Stimulated activated CD4-positive, alpha-beta T cell treated with anti-CD3 and anti-CD28 coated beads, TNF-alpha, amount 100 ng/mL, for 24 hours (primary cell): ENCODE measurements at regions not wholly inside any gene's neighbourhood (a gene's known extent, or its start where the extent isn't known, plus 50 kb on each side); places are given as distances from the start of the nearest gene placed in this dataset.

Experiments used
- DNase-seq, 3 experiments: peaks; one replicate each; pipeline ENCODE4 v3.0.0-alpha.2; 2020; ENCODE audit warnings: low read depth in 3 of 3

DNA sequence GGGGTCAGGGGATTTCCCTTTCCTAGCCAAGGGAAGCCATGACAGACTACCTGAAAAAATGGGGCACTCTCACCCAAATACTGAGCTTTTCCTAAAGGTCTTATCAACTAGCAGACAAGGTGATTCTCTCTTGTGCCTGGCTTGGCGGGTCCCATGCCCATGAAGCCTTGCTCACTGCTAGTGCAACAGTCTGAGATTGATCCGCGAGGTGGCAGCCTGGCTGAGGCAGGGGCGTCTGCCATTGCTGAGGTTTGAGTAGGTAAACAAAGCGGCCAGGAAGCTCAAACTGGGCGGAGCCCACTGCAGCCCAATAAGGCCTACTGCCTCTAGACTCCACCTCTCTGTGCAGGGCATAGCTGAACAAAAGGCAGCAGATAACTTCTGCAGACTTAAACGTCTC is 152.6 kb upstream of the PMFBP1 start:
- no peak for DNase-seq

DNA sequence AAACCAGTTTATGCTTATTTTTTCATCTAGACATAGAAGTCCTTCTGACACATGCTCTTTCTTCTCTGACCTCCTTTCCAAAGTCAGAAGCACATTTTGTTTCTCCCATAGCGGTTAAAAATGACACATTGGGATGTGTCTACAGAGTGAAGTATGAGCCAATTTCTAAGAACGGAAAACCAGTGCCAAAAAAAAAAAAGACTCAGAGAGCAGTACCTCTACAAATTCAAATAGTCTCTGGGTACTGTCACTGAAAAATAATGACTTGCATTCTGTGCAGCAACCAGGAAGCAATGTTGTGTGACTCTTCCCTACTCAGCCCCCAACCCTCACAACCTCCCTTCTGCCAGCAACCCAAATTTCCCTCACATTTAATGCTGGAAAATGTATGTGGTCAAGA is 145.5 kb upstream of the PMFBP1 start:
- DNase-seq: no peak

GRCh38 chr16:72313903-72314302 is 141.9 kb upstream of the PMFBP1 start:
- no peak for DNase-seq

DNA sequence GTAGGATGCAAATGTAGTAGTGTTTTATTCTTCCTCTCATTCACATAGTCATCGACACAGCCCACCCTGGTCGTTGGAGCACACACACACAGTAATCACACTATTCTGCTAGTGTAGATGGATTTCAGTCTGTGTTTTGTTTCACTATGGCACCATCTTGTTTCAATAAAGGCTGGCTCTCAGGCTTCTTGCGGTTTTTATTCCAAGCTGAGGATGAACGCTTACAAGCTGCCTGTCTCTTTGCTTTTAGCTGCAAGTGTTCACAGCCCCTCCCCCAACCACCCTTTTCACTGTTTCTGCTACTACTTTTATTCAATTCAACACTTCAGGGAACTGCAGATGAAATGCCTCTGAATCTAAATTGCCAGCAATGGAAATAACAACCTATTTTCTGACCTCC is 140.9 kb upstream of the PMFBP1 start:
- no peak for DNase-seq

DNA sequence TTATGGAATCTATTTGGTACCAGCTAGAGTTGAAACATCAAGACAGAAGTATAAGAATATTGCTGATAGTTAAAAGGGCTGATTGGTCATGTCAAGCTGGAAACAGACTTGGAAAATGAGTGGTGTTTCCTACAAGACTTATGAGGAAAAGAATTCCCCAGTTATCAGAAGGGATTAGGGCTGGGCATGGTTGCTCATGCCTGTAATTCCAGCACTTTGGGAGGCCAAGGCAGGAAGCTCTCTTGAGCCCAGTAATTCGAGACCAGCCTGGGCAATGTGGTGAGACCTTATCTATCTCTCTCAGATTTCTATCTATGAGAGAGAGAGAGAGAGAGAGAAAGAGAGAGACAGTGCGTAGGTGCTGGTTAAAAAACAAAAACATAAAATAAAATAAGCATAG is 139.5 kb upstream of the PMFBP1 start:
- no peak for DNase-seq

- no peak for DNase-seq
Measured at GRCh38 chr16:72309001-72309400, 137.0 kb upstream of the PMFBP1 start.

DNA sequence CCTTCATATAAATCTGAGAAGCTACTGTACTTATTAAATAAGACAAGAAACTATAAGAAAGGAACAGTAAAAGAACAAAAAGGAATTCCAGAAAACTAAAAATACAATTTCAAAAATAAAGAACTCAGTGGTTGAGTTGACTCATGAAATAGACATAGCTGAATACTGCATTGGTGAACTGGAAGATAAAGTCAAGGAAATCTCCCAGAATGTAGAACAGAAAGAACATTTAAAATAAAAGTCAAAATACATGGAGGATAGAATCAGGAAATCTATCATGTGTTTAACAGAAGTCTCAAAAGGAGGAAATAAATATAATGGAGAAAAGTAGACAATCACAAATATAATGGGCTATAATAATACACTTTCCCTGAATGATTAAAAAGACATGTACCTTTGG is 136.4 kb upstream of the PMFBP1 start:
- no peak for DNase-seq

- no peak for DNase-seq
Measured at GRCh38 chr16:72302332-72302731, 130.4 kb upstream of the PMFBP1 start.

GRCh38 chr16:72301523-72302236 is 129.7 kb upstream of the PMFBP1 start:
- no peak for DNase-seq

- DNase-seq: no peak
Measured at GRCh38 chr16:72300892-72301291, 128.9 kb upstream of the PMFBP1 start.

DNA sequence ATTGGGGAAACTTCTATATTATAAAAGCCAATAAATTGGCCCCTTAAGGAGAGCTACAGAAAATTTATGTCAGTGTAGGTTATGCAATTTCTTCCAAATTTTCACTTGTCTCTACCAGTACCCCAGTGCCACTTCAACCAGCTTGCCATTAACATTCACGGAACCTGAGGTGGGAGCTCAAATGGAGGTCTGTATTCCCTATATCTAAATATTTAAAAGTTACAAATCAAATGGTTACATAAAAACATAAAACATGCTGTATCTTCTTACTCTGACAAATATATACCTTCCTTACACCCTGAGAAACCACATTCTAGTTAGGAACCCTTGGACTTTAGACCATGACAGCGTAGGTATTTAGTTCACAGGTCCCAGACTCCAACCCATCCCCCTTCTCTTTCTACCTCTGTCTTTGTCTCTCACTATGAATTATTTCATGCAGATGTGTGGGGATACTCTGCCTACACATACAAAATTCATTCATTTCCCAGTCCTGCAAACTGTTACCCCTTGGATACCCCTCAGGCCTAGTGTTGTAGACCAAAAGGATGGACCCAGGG is 127.8 kb upstream of the PMFBP1 start:
- no peak for DNase-seq

DNA sequence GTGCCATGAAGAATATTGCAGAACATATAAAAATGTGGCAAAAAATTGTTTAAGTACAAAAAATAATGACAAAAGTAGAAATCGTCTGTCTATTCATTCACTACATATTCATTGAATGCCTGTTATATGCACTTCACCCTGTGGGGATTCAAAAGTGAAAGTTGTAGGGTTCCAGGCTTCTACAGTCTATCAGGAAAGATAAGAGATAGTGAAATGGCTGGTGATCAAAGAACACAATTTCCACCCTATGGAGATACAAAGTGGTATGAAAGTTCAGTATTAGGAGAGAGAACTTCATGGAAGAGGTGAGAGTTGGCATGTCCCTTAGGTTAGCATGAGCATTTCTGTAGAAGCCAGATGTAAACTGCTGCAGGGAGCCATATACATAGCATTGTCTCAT is 127.0 kb upstream of the PMFBP1 start:
- DNase-seq: no peak

GRCh38 chr16:72295914-72296313 is 124.0 kb upstream of the PMFBP1 start:
- DNase-seq: no peak

DNA sequence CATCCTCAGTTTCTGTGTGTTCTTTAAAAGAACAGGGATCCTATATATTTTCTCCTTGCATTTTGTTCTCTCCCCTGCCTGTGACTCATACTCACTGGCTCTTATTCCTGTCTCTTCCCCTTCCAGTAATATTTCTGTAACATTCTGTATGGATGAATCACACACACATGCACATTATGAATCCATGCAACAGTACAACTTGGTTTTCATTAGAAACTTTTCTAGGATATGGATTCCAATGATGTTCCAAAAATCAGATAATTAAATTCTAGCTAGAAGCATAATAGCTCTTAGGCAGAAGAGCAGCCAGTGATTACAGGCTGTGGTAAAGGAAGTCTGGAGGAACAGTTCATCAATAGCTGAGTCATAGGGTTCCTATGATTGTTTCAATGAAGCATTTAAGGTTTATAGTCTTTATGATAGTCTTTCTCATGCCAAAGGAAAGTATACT is 119.6 kb upstream of the PMFBP1 start:
- DNase-seq: no peak

DNA sequence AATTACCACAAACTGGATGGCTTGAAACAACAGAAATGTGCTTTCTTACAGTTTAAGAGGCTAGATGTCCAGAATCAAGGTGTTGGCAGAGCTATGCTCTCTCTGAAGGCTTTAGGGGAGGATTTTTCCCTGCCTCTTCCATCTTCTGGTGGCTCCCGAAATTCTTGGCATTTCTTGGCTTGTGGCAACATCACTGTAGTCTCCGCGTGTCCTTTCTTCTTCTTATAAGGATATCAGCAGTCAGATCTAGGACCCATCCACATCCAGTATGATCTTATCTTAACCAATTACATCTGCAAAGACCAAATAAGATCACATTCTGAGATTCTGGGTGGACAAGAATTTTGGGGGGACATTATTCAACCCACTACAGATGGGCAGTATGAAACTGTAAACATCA is 119.2 kb upstream of the PMFBP1 start:
- no peak for DNase-seq

GRCh38 chr16:72287649-72288048 is 115.7 kb upstream of the PMFBP1 start:
- no peak for DNase-seq

DNA sequence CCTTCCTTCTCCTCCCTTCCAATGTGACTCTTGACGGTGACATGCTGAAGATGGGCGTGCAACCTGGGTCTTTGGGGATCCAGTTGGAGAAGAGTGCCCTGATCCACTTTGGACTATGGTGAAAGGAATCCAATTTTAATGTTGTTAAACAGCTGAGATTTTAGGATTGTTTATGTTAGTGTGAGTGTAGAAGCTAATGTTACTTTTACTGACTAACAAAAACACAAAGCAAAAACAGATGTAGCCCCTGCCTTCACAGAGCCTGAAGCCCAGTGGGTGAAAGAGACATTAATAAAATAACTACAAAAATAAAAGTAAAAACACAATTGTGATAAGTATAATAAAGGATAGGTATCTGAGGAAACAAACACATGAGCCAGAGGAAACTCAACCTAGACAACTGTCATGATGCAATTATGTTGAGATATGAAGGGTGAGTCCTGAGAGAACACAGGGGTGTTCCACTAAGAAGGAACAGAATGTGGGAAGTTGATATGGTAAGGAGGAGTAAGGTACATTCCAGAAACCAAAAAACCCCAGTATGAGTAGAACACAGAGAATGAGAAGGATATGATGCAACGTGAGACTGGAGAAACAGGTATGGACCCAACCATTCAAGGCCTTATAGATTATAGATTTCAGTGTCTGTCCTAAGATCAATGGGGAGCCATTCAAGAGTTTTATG is 115.1 kb upstream of the PMFBP1 start:
- DNase-seq: no peak

DNA sequence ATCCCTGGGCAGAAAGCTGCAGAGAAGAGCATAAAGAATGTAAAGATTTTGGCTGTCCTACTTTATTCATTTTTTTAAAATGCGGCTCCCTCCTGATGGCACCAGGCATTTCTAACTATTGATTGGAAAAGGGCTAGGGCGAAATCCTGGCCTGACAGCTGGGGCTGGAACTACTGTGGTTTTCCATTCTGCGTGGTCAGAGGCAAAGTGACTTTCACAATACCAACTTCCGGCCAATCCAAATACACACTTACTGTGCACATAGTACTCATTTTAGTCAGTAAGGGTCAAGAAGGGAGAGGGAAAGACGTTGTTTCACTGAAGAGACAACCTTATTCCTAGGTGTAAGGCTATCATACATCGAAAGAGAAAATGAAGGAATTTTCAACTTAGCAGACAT is 113.8 kb upstream of the PMFBP1 start:
- DNase-seq: no peak

GRCh38 chr16:72285324-72285723 is 113.4 kb upstream of the PMFBP1 start:
- no peak for DNase-seq

- no peak for DNase-seq
Measured at GRCh38 chr16:72284042-72284789, 112.3 kb upstream of the PMFBP1 start.

- DNase-seq: no peak
Measured at GRCh38 chr16:72282362-72282761, 110.4 kb upstream of the PMFBP1 start.

DNA sequence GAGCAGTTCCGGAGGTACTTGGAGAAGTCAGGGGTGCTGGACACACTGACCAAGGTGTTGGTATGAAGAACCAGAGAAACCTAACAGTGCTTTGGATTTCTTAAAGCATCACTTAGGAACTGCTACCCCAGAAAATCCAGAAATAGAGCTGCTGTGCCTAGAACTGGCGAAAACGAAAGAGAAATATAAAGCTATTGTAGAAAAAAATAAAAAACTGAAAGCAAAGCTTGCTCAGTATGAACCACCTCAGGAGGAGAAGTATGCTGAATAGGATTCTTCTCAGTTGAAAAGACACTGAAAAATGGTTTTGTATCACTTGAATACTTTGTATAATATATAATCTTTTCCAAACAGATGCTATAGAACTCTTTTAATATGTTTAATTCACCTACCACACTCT is 106.3 kb upstream of the PMFBP1 start:
- no peak for DNase-seq

DNA sequence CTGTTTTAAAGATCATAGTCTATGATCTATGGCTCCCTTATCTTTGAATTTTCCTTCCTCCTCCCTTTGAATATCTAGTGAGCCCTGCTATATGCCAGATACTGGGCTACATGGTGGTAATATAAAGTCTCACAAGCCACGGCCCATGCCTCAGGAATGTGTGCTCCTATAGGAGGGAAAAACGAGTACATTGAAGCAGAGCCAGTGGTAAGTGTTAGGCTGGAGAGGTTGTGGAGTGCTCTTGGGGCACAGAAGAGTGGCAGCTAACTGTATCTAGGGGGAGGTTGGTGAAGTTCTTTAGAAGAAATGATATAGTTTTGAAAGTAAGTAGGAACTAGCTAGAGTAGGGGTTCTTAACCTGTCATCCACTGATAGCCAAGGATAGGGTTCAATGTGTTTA is 105.8 kb upstream of the PMFBP1 start:
- no peak for DNase-seq
